Heart right ventricle (tissue), 16 donors: ENCODE measurements at regions not wholly inside any gene's neighbourhood (a gene's known extent, or its start where the extent isn't known, plus 50 kb on each side); places are given as distances from the start of the nearest gene placed in this dataset.

Experiments used
- ATAC-seq, 8 donors: fragments of 200-7000 bp; cut with Tn5 transposase; one replicate each; pipeline ENCODE4 v1.9.1; 2020; ENCODE audit warnings: mild to moderate bottlenecking in 8 of 8, moderate library complexity in 8 of 8, moderate number of reproducible peaks in 1 of 8
- DNase-seq, 2 donors: peaks; one replicate each; pipeline ENCODE4 v3.0.0-alpha.2; 2020
- H3K27ac ChIP-seq, 10 donors: fragments of 200-600 bp; sonication (generic) in 2 of 10; one replicate each; pipeline versions ENCODE4 v1.5.0 to v1.8.0; 2020 to 2022; ENCODE audit warnings: mild to moderate bottlenecking in 3 of 10
- H3K27me3 ChIP-seq, 7 donors: fragments of 200-600 bp; one replicate each; pipeline ENCODE4 v1.8.0; 2021 to 2022; ENCODE audit warnings: mild to moderate bottlenecking in 2 of 7
- H3K36me3 ChIP-seq, 9 donors: fragments of 200-600 bp; sonication (generic) in 1 of 9; one replicate each; pipeline versions ENCODE4 v1.5.0 to v1.8.0; 2020 to 2022; ENCODE audit warnings: mild to moderate bottlenecking in 2 of 9
- H3K4me1 ChIP-seq, 9 donors: fragments of 200-600 bp; sonication (generic) in 1 of 9; one replicate each; pipeline versions ENCODE4 v1.5.0 to v1.8.0; 2020 to 2022; ENCODE audit warnings: mild to moderate bottlenecking in 4 of 9
- H3K4me3 ChIP-seq, 10 donors: fragments of 200-600 bp; sonication (generic) in 2 of 10; one replicate each; pipeline versions ENCODE4 v1.5.0 to v1.8.0; 2020 to 2022; ENCODE audit warnings: mild to moderate bottlenecking in 7 of 10, moderate library complexity in 2 of 10
- H3K9me3 ChIP-seq, 11 donors: fragments of 200-600 bp in 10 of 11; sonication (generic) in 2 of 11; one replicate each; pipeline versions ENCODE4 v1.5.0 to v1.8.0; 2013 to 2022; ENCODE audit warnings: mild to moderate bottlenecking in 2 of 11, control low read depth in 1 of 11, moderate library complexity in 1 of 11
- CTCF ChIP-seq, 9 donors: fragments of 200-600 bp; sonication (generic) in 2 of 9; IDR thresholded peaks; one replicate each; pipeline versions ENCODE4 v1.5.0 to v1.8.0; 2021 to 2022; ENCODE audit warnings: antibody characterized with exemption in 9 of 9, mild to moderate bottlenecking in 5 of 9, moderate library complexity in 1 of 9
- WGBS, 2 donors: extraction: QIAGEN DNeasy Blood & Tissue Kit; methylation state at CpG; one replicate each; pipeline ENCODE4 v1.1.7; 2013; ENCODE audit warnings: inconsistent platforms in 1 of 2; 5-methylcytosine and 5-hydroxymethylcytosine counted together
- intact Hi-C, 10 donors: fragments of 100-400 bp; cut with DNase I; formaldehyde crosslinking; loops; one replicate each; pipeline versions ENCODE4 v1.11.1 to v1.14.2; 2022
- donor health status: Arrhythmogenic right ventricular cardiomyopathy.
- donor health status: ischemic (EF 13 %, LVEDD 7.1; RV severe dilation, severe dysfunction).
- donor health status: healthy with polysubstance abuse.
- donor health status: DM: no; HTN: yes; CAD: no.
- donor health status: DM: no; HTN: no; CAD: no.
- donor health status: ischemic (EF 25% LVEDD 6.9; RV normal size, moderate dysfunction).
- donor health status: ischemic (EF 25% LVEDD 5.7; RV mildly dilated, moderate dysfunction).
- donor health status: healthy.
- donor health status: DM: yes; HTN: yes; CAD: no.
- donor health status: Ischemic cardiomyopathy.
- donor health status: ischemic (EF 35%, LVEDD 5.7; RV mildly dilated, moderate dysfunction).
- donor health status: nonischemic (EF 11% LVEDD 7.7; RV severe dilation, severe dysfunction).
- donor health status: DM: yes; HTN: yes; CAD: no.
- donor health status: PGD.
- donor health status: ischemic (EF 29% LVEDD 5.4; RV normal size, mild dysfunction).
- donor health status: nonischemic (EF 23%, LVEDD 6.1; RV moderate dilation, normal function).

- H3K36me3 ChIP-seq: no peaks in the 10 kb centered on the region
- no peak for TF ChIP-seq CTCF (IDR thresholded peaks at IDR 0.05)
- intact Hi-C loops: no loop called here
- DNase-seq: no peak
- H3K4me1 ChIP-seq: peaks cover 0 to 5% (median 0%) of the 10 kb centered on the region in 9 donors
- H3K27me3 ChIP-seq: no peaks in the 10 kb centered on the region
- H3K27ac ChIP-seq: no peak overlapping the region
- WGBS, 2 donors: 46 to 48% methylated on average over 4 of the region's 4 CpGs
- ATAC-seq: no peak
- no peak overlapping the region for H3K4me3 ChIP-seq
- peaks cover 0 to 5% (median 0%) of the 10 kb centered on the region in 11 donors for H3K9me3 ChIP-seq
Observed at GRCh38 chr4:71974681-71975080, 57.1 kb upstream of the NPFFR2 start.

GRCh38 chr4:71976523-71976922 lies 55.3 kb upstream of the NPFFR2 start:
- intact Hi-C loops: no loop called here

GRCh38 chr4:71978210-71978835 lies 53.5 kb upstream of the NPFFR2 start:
- 82 to 86% methylated on average over 1 of the region's 1 CpG for WGBS, 2 donors
- Histone ChIP-seq H3K27ac (no peak overlapping the region), H3K4me1 (peaks cover 0 to 5% (median 0%) of the 10 kb centered on the region in 9 donors), H3K36me3 (no peaks in the 10 kb centered on the region), H3K4me3 (no peak overlapping the region), H3K9me3 (peaks cover 0 to 5% (median 0%) of the 10 kb centered on the region in 11 donors), H3K27me3 (no peaks in the 10 kb centered on the region)
- intact Hi-C loops: no loop called here
- TF ChIP-seq CTCF (IDR thresholded peaks at IDR 0.05): no peak
- no peak for DNase-seq
- no peak for ATAC-seq

More at GRCh38 chr4:71976523-71976922, 55.3 kb upstream of the NPFFR2 start:
- DNase-seq: no peak
- Histone ChIP-seq H3K9me3 (peaks cover 0 to 5% (median 0%) of the 10 kb centered on the region in 11 donors), H3K27me3 (no peaks in the 10 kb centered on the region), H3K4me1 (peaks cover 0 to 5% (median 0%) of the 10 kb centered on the region in 9 donors), H3K27ac (no peak overlapping the region), H3K4me3 (no peak overlapping the region), H3K36me3 (no peaks in the 10 kb centered on the region)
- TF ChIP-seq CTCF (IDR thresholded peaks at IDR 0.05): no peak
- no peak for ATAC-seq

- TF ChIP-seq CTCF (IDR thresholded peaks at IDR 0.05): no peak
- no peak for DNase-seq
- WGBS, 2 donors: 80 to 86% methylated on average over 2 of the region's 2 CpGs
- Histone ChIP-seq H3K9me3 (peaks cover 0 to 5% (median 0%) of the 10 kb centered on the region in 11 donors), H3K4me3 (no peak overlapping the region), H3K4me1 (peaks cover 0 to 5% (median 0%) of the 10 kb centered on the region in 9 donors), H3K27ac (no peak overlapping the region), H3K27me3 (no peaks in the 10 kb centered on the region), H3K36me3 (no peaks in the 10 kb centered on the region)
- no peak for ATAC-seq
- intact Hi-C loops: no loop called here
Observed at GRCh38 chr4:71980976-71981375, 50.8 kb upstream of the NPFFR2 start.
